GM21390 (cell line): ENCODE measurements at regions not wholly inside any gene's neighbourhood (a gene's known extent, or its start where the extent isn't known, plus 50 kb on each side); places are given as distances from the start of the nearest gene placed in this dataset.
"Not testable (repeated sequence)": the region's sequence is repeated elsewhere in the genome, so short reads cannot be mapped to it uniquely, and the experiment has no call there.

Experiments used
- ATAC-seq: cut with Tn5 transposase; IDR thresholded peaks from one replicate; pipeline ENCODE4 v1.9.1; 2021; ENCODE audit not compliant: unreplicated experiment

DNA sequence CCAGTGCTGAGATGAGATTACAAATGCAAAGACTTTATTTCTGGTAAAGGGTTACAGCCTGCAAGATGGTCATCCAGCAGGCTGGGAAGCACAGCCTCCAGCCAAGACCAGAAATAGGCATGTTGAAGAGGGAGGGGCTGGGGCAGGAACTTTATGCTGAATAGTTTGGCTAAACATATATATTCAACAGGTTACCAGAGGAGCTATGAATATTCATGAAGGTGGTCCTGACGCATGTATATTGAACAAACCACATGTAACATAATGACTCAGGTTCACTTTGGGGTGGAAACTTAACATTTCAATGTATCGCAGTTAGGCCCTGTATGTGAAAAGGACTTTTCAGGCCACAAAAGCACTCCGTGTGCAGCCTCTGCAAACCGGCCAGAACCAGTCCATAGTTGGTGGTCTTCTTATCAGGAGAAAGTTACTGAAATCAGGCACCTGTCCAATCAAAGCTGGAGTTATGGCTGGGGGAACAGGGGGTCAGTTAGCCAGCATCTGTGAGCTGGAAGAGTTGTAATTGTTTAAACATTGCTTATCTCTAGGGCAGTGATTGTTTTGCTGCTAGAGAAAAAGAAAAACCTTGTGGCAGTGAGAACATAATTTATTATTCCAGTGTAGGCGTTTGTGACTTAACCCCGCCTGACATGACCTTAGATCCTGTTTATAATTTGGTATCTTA lies 372.9 kb upstream of the AUTS2 start:
- ATAC-seq, result no peak

DNA sequence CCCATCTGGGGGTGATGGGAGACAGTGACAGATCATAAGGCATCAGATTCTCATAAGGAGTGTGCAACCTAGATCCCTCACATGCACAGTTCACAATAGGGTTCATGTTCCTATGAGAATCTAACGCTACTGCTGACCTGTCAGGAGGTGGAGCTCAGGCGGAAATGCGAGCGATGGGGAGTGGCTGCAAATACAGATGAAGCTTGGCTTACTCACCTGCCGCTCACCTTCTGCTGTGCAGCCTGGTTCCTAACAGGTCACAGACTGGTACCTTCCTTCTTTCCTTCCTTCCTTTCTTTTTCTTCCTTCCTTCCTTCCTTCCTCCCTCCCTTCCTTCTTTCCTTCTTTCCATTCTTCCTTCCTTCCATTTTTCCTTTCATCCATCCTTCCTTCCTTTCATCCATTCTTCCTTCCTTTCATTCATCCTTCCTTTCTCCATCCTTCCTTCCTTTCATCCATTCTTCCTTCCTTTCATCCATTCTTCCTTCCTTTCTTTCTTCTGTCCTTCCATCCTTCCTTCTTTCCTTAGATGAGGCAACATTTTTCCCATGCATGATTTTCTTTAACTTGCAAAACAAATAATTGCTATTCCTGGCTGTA lies 370.0 kb upstream of the AUTS2 start:
- ATAC-seq, result no peak

DNA sequence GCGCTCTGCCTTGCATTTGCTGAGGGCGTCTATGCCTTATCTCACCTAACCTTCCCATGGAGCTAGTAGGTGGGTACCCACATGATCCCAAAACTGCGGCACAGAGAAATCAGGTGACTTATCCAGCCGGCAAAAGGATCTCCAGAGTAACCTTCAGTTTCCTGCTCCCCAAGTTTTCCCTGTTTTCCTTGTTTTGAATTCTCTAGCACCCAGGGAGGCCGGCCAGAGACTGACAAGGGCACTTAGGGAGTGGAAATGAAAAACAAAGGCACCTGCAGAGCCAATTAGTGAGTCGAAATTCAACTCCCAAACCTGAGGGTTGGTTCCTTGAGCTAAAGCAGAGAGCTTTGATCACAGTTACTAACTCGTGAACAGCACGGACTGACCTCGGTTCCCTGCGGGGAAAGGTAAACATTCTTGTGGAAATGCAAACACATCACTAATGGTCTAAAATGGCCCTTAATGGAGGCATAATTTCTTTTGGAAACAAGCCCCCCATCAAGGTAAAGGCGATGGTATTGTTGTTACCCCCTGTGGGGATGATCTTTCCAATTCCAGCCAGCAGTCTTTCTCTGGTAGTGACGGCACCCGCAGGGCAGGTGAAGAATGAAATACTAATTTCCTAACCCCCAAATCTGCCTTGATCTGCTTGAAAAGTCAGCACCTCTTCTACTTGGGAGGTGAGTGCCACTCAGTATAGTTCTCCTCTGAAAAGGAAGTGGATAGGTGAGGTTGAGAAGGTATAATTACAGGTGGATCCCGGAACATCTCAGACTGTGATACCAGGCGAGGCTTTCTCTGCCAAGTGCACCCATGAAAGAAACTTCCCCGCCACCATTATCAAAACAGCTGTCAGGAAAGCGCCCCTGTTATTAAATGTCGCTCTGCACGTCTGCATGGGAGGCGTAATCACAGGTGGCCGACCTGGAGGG lies 365.6 kb upstream of the AUTS2 start:
- ATAC-seq, result no peak

DNA sequence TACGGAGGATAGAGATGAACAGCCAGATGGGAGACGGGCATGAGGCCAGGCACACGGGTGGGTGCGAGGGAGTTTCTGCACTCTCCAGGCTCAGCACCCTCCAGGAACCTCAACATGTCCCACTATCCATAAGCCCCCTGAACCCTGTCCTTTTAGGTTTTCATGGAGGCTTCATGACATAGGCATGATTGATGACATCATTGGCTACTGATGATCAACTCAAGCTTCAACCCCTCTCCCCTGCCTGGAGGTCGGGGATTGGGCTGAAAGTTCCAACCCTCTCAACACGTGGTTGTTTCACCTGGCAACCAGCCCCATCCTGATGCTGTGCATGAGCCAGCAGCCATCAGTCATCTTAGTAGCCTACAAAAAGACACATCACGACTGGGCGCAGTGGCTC lies 360.7 kb upstream of the AUTS2 start:
- no peak for ATAC-seq

DNA sequence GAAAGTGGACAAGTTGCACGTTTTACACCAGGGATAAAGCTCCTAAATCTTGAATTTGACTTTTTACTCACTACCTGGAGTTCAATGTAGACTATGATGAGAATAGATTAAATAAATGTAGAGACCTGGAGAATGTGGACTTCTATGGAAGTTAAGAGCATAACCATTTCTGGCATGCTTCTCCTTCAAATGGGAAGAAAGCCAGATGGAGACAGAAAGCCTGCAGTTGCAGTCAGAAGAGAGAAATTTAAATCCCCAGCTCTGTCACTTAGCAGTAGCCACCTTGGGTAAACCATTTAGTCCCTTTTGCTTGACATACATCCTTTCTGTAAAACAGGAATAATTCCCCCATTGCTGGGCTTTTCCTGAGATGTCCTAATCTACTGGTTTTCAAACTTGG lies 355.3 kb upstream of the AUTS2 start:
- no peak for ATAC-seq

DNA sequence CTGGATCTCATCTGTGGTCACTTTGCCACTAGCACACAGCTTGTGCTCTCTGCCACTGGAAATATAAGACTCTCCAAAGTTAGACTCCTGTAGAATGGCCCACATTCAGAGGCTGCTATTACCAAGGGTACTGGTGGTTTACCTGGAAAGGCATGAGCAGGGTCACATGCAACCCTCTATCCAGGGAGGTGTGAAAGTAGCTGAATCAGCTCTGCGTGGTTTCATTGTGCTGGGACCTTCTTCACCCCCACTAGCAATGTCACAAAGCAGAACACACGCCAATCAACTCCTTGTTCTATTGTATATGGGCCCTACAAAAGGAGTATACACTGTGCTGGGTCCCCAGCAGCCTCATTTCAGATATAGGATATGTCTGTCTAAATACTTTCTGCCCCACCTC lies 353.6 kb upstream of the AUTS2 start:
- ATAC-seq, result no peak

DNA sequence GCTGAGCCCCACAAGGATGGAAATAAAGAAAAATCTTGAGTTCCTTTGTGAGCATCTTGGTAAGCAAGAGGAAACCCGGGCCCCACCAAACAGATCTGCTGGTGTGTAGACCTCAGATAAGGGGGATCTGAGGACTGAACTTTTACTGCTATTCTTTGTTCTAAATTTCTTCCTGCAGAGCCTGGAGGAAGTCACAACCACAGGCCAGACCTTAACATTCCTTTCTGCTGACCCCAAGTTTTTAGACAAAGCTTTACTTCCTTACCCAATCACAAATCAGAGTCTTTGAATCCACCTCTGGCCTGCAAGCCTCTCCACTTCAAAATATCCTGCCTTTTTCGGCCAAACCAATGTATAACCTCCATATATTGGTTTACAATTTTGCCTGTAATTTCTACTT lies 352.6 kb upstream of the AUTS2 start:
- no peak for ATAC-seq

DNA sequence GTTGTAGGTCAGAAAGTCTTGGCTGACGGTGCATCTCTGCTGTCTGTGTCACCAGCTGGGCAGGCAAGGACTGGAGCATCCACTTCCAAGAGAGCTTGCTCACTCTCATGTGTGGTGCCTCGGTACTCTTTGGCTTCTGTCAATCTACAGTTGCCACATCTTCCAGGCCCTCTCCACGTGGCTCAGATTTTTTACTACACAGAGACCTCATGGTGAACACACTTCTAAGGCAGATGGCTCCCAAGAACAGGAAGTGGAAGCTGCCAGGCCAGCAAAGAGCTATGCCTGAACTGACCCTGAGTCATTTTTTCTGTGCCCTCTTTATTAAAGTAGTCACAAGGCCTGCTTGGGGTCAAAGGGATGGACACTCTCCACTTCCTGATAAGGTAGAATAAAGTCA lies 351.5 kb upstream of the AUTS2 start:
- no peak for ATAC-seq

DNA sequence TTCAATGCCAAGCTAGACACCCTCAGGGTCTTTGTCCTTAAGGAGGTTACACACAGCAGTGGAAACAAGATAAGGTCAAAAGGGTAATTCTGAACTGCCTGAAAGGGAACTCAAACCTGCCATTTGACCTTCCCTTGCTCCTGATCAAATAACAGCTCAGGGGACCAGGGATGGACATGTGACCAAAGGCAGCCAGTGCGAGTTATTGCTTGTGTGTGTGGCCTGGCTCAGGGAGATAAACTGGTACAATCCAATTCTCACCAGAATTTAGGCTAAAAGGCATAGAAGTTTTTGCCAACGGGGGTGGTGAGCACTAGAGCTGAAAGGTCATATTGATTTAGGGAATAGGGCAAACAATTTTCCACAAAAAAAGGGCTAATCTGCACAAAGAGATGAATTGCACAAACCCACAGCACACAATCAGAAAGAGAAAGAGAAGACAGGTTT lies 349.9 kb upstream of the AUTS2 start:
- not testable (repeated sequence) for ATAC-seq

DNA sequence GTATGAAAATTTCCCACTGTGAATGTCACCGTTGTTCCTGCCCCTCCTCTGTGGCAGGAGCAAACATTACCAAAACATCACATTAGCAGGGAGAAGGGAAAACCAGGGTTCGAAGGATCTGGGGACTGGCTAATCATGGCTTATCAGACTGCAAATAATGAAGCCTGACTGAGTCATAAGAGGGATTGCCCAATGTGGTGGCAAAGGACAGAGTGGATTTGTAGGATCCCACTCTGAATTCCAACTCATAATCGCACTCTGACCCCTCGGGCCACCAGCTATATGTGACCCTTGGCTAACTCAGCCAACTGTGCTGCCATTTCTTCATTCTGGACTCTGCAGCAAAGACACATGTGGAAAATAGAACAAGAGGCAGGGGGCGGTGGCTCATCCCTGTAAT lies 347.3 kb upstream of the AUTS2 start:
- ATAC-seq, result no peak

DNA sequence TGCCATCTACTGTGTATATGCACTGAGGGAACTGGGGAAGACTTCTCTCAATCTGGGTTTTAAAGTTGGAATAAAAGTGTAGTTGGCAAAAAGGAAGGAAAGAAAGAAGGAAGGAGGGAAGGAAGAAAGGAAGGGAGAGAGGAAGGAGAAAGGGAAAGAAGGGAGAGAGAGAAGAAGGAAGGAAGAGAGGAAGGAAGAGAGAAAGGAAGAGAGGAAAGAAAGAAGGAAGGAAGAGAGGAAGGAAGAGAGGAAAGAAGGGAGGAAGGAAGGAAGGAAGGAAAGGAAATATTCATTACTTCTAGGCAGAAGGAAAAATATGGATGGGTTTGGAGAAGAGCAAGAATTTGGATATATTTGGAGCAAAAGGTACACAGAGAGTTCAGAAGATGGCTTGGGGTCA lies 343.6 kb upstream of the AUTS2 start:
- ATAC-seq, result no peak

DNA sequence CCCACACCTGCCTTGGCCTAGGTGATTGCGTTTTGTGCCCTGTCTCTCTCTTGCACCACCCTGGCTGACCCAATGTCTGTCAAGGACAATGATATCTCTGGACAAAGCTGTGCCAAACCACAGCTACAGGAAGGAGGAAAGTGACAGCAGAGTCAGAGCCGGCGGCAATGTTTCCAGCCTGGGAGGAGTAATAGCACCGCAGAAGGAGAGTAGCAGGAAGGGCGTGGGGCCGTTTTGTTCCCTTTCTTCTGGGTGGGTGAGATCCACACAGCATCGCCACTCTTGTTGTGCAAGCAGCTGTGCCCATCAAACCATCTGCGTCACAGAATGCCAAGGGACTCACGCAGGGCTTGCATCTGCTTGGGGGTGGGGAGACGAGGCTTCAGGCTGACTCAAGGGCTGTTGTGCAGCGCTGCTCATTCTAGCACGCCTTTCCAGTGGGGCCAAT lies 341.6 kb upstream of the AUTS2 start:
- no peak for ATAC-seq

DNA sequence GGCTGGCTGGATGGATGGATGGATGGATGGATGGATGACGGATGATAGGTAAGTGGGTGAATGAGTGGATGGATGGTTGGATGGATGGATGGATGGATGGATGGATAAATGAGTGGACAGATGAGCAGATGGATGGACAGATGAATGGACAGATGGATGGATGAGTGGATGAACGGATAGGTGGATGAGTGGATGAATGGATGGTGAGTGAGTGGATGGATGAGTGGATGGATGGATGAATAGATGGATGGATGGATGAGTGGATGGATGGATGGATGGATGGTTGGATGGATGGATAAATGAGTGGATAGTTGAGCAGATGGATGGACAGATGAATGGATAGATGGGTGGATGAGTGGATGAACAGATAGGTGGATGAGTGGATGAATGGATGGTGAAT lies 340.7 kb upstream of the AUTS2 start:
- no peak for ATAC-seq

DNA sequence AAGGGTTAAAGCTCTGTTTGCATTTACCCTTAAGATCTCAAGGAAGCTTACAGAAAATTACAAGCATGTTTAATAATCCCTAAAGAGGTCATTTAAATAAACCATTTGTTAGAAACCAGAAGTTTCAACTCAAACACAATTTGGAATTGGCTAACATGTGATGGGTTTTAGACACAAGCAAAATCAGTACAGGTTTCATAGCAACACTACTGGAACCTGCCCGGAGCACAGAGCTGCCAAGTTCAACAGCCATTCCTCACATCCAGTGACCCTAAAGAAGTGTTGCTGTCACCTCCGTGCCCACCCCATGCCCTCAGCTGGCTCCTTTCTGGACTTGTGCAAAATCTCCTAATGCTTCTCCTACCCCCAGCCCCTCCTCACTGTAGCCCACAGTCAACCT lies 338.8 kb upstream of the AUTS2 start:
- ATAC-seq, result no peak

DNA sequence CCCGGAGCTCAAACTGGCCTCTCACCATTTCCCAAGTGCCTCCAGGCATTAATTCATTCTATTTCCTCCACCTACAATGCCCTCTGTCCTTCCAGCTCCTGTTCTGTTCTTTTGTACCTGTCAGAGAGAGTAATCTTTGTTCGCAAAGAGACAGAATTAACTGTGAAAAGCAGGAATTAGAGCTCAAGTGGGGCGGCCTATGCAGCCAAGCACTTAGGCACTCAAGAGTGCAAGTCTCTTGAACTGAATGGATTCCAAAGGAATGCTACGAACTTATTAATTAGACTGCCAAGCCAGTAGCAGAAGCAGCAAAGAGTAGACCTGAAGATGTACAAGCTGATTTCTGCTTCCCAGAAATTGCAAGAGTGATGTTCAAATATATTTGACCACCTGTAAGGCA lies 338.3 kb upstream of the AUTS2 start:
- no peak for ATAC-seq

DNA sequence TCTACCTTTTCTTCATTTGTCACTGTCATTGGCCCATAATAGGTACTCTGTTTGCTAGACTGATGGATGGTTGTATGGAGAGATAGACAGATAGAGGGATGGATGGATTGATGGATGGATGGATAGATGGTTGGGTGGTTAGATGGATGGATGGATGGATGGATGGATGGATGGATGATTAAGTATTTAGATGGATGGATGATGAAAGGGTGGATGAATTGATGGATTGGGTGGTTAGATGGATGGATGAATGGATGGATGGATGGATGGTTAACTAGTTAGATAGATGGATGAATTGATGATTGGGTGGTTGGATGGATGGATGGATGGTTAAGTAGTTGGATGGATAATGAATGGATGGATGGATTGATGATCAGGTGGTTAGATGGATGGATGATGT lies 334.7 kb upstream of the AUTS2 start:
- ATAC-seq, result no peak

DNA sequence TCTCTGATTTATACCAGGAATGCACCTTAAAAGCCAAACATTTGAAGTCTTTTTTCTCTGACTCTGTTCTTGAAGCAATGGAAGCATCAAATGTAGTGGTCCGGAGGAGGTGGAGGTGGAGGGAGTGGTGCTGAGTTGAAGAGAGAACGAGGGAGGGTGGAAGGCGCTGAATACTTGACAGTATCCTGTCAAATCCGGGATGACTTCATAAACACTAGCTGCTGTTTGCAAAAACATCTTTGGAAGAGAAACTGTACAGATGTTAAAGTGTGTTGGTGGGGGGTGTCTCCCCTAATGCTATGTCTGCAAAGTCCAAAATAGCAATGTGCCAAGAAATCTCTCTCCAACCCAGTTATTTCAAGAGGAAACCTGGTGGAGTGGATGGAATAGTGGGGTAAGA lies 328.5 kb upstream of the AUTS2 start:
- ATAC-seq, result no peak

DNA sequence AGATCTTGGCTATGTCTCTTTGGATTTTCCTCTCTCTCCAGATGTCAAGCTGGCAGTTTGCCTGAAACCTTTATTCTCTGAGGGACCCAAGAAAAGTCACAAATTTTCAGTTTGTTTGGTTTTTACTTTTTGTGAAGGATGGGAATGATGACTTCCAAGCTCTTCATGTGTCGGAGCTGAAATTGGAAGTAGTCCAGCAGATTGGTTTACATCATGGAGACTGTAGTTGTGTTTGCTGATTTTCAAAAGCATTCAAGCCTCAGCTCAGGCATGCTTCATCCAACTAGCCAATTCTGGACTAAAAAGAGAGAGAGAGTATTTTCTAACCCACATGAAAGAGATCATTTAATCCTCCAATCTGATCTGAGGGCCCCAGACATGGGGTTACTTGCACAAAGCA lies 326.2 kb upstream of the AUTS2 start:
- no peak for ATAC-seq

DNA sequence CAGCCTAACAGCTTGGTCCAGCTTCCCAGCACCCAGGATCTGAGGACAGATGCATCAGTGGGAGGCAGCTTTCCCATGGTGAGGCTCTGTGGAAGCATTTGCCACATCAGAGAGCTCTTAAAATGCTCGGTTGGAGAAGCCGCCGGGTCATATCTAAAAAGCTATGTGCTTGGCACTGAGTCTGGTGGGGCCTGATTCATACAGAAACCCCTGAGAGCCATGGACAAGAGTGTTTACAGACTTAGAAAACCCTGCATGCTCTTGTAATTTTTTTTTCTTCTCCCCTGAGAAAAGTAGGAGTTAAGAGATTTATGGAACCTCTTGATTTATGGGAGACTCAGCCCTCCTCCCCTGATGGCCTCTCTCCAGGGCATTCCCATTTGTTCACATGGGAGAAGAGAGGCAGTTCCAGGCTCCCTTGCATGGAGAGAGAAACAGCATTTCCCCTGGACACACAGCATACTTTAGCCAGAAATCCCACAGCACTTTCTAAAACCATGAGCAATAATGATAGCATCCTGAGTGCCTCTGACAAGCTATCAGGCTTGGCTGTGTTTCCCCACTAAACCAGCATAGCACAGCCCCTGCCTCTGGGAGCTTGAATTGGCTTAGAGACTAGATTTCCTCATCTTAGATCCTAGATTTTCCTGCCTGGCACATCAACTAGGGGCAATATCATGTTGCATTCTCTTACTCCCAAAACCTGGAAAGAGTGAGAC lies 322.1 kb upstream of the AUTS2 start:
- no peak for ATAC-seq

DNA sequence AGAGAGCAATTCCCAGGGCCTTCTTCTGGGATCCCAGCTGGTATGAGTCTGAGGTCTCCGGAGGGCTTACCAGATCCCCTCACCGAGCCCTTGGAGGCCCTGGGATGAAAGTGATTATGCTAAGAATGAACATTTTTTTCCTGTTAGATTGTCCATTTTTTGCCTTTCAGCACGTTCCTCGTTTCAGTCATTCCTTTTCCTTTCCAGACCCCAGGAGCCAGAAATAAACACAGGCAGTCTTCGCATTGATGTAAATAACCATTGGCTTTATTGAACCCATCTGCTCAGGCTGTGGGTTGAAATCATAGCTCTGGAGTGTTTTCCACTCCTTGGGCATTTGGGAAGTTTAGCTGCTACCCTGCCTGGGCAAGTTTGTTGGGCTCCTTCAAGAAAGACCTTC lies 320.9 kb upstream of the AUTS2 start:
- ATAC-seq, result no peak

DNA sequence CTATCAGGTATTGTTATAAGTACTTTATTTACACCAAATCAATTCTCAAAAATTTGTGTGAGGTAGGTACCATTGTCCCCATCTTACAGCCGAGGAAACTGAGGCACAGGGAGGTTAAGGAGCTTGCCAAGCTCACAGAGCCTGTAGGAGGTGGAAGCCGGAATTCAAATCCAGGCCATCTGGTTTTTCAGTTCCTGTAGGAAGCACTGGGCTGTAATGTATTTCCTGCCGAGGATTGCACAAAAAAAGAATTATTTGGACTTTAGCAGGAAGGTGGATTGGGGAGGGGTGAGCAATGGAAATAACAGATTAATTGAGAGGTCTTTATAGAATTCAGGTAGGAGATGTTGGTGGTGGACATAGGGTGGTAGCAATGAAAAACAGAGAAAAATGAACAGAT lies 315.3 kb upstream of the AUTS2 start:
- ATAC-seq, result no peak
